NB4 (cell line): ENCODE measurements at regions not wholly inside any gene's neighbourhood (a gene's known extent, or its start where the extent isn't known, plus 50 kb on each side); places are given as distances from the start of the nearest gene placed in this dataset.

Experiments used
- DNase-seq: peaks from one replicate; pipeline ENCODE4 v3.0.0; 2010; ENCODE audit warnings: low read depth
- H3K4me3 ChIP-seq: one replicate; pipeline ENCODE4 v1.5.1; 2011; ENCODE audit warnings: mild to moderate bottlenecking, low read depth, low read length, moderate library complexity
- MAX ChIP-seq: IDR thresholded peaks from 2 replicates; pipeline ENCODE4 v1.6.1; 2011; ENCODE audit warnings: low read depth, low read length
- MYC ChIP-seq: IDR thresholded peaks from 2 replicates; pipeline ENCODE4 v1.6.1; 2011; ENCODE audit warnings: low read depth, low read length
- POLR2A ChIP-seq: IDR thresholded peaks from 2 replicates; pipeline ENCODE4 v1.6.1; 2011; ENCODE audit warnings: mild to moderate bottlenecking; ENCODE audit not compliant: insufficient read length; ENCODE audit errors: extremely low read depth
- TF ChIP-seq, protein P1 (sequence below): IDR thresholded peaks from one replicate; pipeline ENCODE4 v1.5.1; 2012; ENCODE audit warnings: low read depth, low read length

DNA sequence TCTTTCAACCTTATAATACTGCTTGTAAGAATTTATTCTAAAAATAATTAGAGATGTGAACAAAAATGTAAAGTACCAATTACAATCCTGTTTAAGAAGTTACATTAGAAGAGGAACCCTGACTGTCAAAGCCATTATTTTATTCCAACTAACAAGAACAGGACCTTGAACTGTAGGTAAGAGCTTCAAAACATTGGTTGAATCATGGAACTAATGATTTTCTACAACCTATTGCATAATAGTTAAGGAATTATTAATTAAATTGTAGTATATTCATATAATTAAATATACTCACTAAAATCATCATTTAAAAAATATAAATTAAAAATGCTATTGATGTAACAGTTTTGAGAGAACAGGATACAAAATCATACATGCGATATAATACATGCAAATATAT, 649.4 kb upstream of the KIRREL3 start:
- no peak for DNase-seq
- no peak for TF ChIP-seq POLR2A
- no peak overlapping the region for H3K4me3 ChIP-seq

DNA sequence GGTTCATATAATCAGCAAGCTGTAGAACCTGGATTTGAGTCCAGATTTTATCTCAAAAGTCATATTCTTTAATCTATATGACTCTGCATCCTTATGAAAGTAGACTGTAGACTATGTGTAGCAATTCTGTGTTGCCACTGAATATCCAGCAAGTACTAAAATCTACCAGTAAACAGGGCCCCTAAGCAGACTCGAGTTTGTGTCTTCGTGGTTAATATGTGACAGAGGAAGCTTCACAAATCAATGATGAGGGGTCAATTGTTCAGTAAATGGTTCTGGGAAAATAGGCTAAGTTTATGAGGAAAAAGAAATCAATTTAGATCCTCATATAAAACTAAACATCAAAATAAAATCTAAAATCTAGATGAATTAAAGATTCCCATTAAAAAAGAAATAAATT, 648.5 kb upstream of the KIRREL3 start:
- H3K4me3 ChIP-seq = no peak overlapping the region
- no peak for DNase-seq
- TF ChIP-seq MAX (no peak), POLR2A (no peak), MYC (no peak)
- TF ChIP-seq, protein P1, sequence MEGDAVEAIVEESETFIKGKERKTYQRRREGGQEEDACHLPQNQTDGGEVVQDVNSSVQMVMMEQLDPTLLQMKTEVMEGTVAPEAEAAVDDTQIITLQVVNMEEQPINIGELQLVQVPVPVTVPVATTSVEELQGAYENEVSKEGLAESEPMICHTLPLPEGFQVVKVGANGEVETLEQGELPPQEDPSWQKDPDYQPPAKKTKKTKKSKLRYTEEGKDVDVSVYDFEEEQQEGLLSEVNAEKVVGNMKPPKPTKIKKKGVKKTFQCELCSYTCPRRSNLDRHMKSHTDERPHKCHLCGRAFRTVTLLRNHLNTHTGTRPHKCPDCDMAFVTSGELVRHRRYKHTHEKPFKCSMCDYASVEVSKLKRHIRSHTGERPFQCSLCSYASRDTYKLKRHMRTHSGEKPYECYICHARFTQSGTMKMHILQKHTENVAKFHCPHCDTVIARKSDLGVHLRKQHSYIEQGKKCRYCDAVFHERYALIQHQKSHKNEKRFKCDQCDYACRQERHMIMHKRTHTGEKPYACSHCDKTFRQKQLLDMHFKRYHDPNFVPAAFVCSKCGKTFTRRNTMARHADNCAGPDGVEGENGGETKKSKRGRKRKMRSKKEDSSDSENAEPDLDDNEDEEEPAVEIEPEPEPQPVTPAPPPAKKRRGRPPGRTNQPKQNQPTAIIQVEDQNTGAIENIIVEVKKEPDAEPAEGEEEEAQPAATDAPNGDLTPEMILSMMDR = no peak

DNA sequence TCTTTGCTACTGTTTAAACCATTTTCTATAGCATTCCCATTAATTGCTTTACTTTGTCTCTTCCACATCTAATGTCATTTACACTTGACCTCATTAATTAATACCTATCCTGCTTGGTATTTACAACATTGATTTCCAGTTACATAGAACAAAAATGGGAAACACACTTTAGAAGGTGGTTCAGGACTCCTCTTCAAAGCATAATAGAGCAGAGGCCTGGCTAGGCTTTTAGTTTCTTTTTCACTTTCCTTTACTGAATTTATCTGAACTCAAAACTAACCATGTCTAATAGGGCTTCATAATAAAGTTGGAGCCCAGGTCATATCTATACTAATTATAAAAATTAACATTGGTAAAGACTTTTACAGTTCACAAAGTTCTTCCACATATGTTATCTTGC, 648.0 kb upstream of the KIRREL3 start:
- DNase-seq = no peak
- no peak for TF ChIP-seq POLR2A
- no peak for TF ChIP-seq MYC
- no peak for TF ChIP-seq MAX
- TF ChIP-seq, protein P1 = no peak
- H3K4me3 ChIP-seq = no peak overlapping the region

DNA sequence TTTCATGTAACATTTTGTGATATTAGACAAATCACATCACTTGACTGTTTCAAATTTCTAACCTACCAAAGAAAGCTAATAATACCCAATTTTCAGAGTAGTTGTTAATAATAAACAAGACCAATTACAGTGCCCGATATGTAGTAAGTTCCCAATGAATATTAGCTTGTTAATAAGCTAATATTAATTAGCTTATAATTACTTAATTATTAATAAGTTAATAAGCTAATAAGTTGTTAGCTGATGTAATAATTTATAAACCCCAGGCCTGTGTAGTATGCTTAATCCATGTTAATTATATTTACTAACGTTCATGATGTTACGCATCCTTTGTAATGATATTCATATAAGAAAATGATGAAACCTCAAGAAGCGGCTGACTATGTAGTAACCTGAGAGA, 643.8 kb upstream of the KIRREL3 start:
- H3K4me3 ChIP-seq = no peak overlapping the region
- no peak for DNase-seq
- TF ChIP-seq, protein P1 = no peak
- TF ChIP-seq MYC (no peak), POLR2A (no peak), MAX (no peak)

DNA sequence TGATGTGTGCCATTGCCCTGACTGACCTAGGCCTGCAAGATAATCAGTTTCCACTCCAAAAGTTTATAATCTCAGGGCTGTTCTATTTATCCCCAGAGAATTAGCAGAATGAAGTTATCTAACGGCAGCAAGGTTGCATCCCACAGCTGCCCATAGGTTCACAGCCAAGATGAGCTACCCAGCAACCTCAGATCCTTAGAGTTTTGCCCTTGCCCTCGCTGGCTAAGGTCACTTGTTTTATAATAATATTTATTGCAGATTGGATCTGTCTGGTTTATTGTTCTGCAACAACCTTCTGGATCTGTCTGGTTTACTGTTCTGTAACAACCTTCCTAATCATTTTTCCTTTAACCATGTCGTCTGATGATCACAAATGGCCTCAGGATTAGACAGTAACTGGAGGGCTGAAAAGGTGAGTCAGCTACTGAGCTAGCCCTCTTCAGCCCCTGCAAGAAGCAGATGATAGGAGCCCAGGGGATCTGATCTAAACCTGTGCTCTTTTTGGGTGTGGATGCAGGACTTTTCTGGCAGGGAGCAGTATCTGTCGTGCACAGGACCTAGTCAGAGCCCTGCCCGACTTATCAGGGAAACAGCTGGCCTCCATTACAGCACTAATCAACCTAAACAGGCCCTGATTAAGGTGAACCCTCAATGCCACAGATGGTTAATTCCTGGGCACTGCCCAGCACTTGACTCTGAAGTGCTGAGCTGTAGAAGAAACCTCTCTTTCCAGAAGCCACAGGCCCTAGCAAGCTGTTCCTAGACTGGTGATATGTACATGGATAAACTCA, 642.9 kb upstream of the KIRREL3 start:
- TF ChIP-seq, protein P1 = no peak
- no peak for TF ChIP-seq MYC
- TF ChIP-seq MAX = no peak
- no peak for TF ChIP-seq POLR2A
- DNase-seq = no peak
- H3K4me3 ChIP-seq = no peak overlapping the region

GRCh38 chr11:127640561-127641451, 640.2 kb upstream of the KIRREL3 start:
- H3K4me3 ChIP-seq = no peak overlapping the region
- no peak for DNase-seq
- TF ChIP-seq MAX = no peak
